ENCODE measurements at regions not wholly inside any gene's neighbourhood (a gene's known extent, or its start where the extent isn't known, plus 50 kb on each side); places are given as distances from the start of the nearest gene placed in this dataset.
A peak's percentile ranks its signal among the peaks of the same experiment; 100 is the strongest.

DNA sequence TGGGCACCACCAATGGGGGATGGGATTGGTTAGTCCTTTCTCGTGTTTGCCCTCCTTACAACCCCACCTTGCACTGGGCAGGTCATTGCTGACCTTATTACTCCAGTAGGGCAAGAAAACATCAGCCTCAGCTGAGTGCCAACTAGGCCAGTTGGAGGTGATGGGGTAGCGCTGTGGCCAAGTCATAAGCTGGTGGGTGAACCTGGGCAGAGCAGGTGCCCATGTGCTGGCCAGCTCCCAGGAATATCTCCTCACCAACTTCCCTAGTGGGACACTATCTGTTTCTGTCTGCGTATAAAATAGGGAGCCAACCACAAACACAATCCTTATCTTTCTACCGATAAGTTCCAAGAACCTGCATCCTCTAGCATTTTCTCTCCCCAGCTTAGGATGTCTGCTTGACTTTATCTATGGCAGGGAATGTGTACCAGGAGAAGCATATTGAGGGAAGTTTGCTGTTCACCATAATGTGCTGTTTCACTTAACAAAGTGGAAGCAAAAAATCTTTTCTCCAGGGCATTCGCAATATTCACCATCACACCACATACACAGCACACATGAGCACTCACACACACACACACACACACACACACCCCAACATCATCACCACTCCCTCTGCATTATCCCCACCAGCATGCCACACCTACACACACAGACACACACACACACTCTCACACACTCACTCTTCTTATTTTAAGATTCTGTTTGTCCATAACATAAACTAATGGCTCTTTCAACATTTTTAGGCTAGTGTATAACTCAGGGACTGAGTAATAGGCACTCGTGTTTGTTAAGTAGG, 390.0 kb downstream of the ENC1 start:
- no peak overlapping the region for H3K4me2 ChIP-seq (ENCODE audit: insufficient read depth in 1 of 2, low read depth in 2 of 2, low read length in 2 of 2)
- no peak for TF ChIP-seq ATF3 (IDR thresholded peaks at IDR 0.05; ENCODE audit: insufficient read depth, low read depth, low read length)
- TF ChIP-seq USF2 (IDR thresholded peaks at IDR 0.05; ENCODE audit: low read length): no peak
- no peak for TF ChIP-seq SIN3A (conservative IDR thresholded peaks at IDR 0.05 in 1 of 2, IDR thresholded peaks at IDR 0.05 in 1 of 2; ENCODE audit: low read depth in 1 of 2, low read length in 2 of 2)
- no peak for TF ChIP-seq BRCA1 (IDR thresholded peaks at IDR 0.05; ENCODE audit: low read depth, low read length)
- TF ChIP-seq EP300 (IDR thresholded peaks at IDR 0.05; ENCODE audit: borderline replicate concordance in 1 of 2, low read depth in 2 of 2, low read length in 2 of 2): no peak
- TF ChIP-seq SAP30 (IDR thresholded peaks at IDR 0.05; ENCODE audit: insufficient read depth, insufficient replicate concordance, low read length): no peak
- no peak for TF ChIP-seq TBP (IDR thresholded peaks at IDR 0.05; ENCODE audit: low read depth, low read length)
- TF ChIP-seq PHF8 (conservative IDR thresholded peaks at IDR 0.05; ENCODE audit: low read depth, low read length): no peak
- no peak for TF ChIP-seq SRF (IDR thresholded peaks at IDR 0.05; ENCODE audit: low read depth, low read length)
- TF ChIP-seq KDM4A (IDR thresholded peaks at IDR 0.05; ENCODE audit: low read depth, low read length, severe bottlenecking): no peak

More for the DNA sequence above, 390.0 kb downstream of the ENC1 start:
- H3K23ac ChIP-seq (ENCODE audit: insufficient read length): no peak overlapping the region
- 91% methylated on average over 6 of the region's 6 CpGs; no CpG with 5 or more reads in 1 of the 2 experiments for WGBS, 2 experiments (ENCODE audit: extremely low coverage in 1 of 2, insufficient coverage in 1 of 2, insufficient read length in 1 of 2, insufficient replicate concordance in 2 of 2, low coverage in 1 of 2, low lambda C conversion rate in 2 of 2, missing lambda C conversion rate in 1 of 2)
- H3K36me3 ChIP-seq (ENCODE audit: control insufficient read depth in 2 of 4, insufficient read depth in 4 of 4, low read length in 3 of 4): no peaks in the 10 kb centered on the region
- peaks cover 2% of the 10 kb centered on the region; the same call in 1 of the 2 replicates for H3K23me2 ChIP-seq (ENCODE audit: low read depth, low read length)
- no peak overlapping the region for H2BK5ac ChIP-seq (ENCODE audit: low read depth, low read length)
- no peak overlapping the region for H3K27ac ChIP-seq (ENCODE audit: low read depth, low read length)
- no peak overlapping the region for H3K14ac ChIP-seq (ENCODE audit: insufficient read length)
- no peak overlapping the region for H3K4ac ChIP-seq (replicated peaks; ENCODE audit: insufficient read length, low read depth, low read length)
- no peaks in the 10 kb centered on the region for H3K79me1 ChIP-seq (ENCODE audit: low read depth, low read length)
- no peak overlapping the region for H3K4me3 ChIP-seq (ENCODE audit: extremely low read depth in 1 of 4, insufficient read depth in 2 of 4, low read depth in 3 of 4, low read length in 4 of 4)
- H3K18ac ChIP-seq (ENCODE audit: extremely low read depth, low read length): no peak overlapping the region
- H3K9ac ChIP-seq (replicated peaks in 1 of 4; ENCODE audit: extremely low read depth in 1 of 4, low read depth in 3 of 4, low read length in 3 of 4): no peak overlapping the region; a peak in 1 of 7 replicates
- H2BK15ac ChIP-seq (ENCODE audit: low read length): no peak overlapping the region
- peaks cover 0 to 4% (median 0%) of the 10 kb centered on the region in 4 experiments; a peak in 1 of 7 replicates for H3K4me1 ChIP-seq (replicated peaks in 1 of 4; ENCODE audit: control insufficient read depth in 3 of 4, insufficient read depth in 4 of 4, low read length in 3 of 4)
- no peak for FAIRE-seq
- no peaks in the 10 kb centered on the region for H3K79me2 ChIP-seq (ENCODE audit: control insufficient read depth in 1 of 2, insufficient read depth in 2 of 2, low read length in 2 of 2)
- ChIA-PET POLR2A (ENCODE audit: partially characterized antibody) (no interaction called here), CTCF (ENCODE audit: partially characterized antibody) (interaction anchor here (1.3 to 1.4 kb wide), 2 partner anchors 9 to 87 kb away, joined by 3 to 4 read pairs; no protein-coding TSS in a partner anchor)
- no peaks in the 10 kb centered on the region for H3K27me3 ChIP-seq (replicated peaks in 1 of 4; ENCODE audit: control insufficient read depth in 3 of 4, extremely low read depth in 1 of 4, insufficient read depth in 3 of 4, low read length in 3 of 4)
- H2BK12ac ChIP-seq (ENCODE audit: low read depth, low read length): 0 out of 2 replicates have a peak overlapping the region, but pooled peaks have one; percentile 20
- DNase-seq (ENCODE audit: low read depth in 1 of 2, low spot score in 2 of 2): no peak
- no peak overlapping the region; the same call in 1 of the 2 replicates for H2BK20ac ChIP-seq (ENCODE audit: low read length)
- no peak overlapping the region for H2BK120ac ChIP-seq (replicated peaks; ENCODE audit: low read depth, low read length)
- no peaks in the 10 kb centered on the region for H3K9me3 ChIP-seq (ENCODE audit: insufficient read depth in 2 of 2, low read depth in 1 of 2, low read length in 1 of 2)
- H4K91ac ChIP-seq (replicated peaks; ENCODE audit: insufficient read length, low read length): no peak overlapping the region
- H2AFZ ChIP-seq (ENCODE audit: low read length): peak overlapping the region; percentile 84; the same call in 1 of the 2 replicates
- H4K5ac ChIP-seq (ENCODE audit: insufficient read length, low read depth, low read length): no peak overlapping the region
- H4K20me1 ChIP-seq (replicated peaks in 1 of 2; ENCODE audit: control insufficient read depth in 1 of 2, insufficient read depth in 2 of 2, low read length in 2 of 2): no peaks in the 10 kb centered on the region
- H3K56ac ChIP-seq (replicated peaks; ENCODE audit: insufficient read length, low read depth, low read length): no peak overlapping the region
- no peak overlapping the region for H4K8ac ChIP-seq (ENCODE audit: extremely low read depth, insufficient read depth, low read length)
- no peak overlapping the region for H2AK5ac ChIP-seq (ENCODE audit: low read depth, low read length)
